Ammon's horn (tissue), 1 donor: ENCODE measurements at regions not wholly inside any gene's neighbourhood (a gene's known extent, or its start where the extent isn't known, plus 50 kb on each side); places are given as distances from the start of the nearest gene placed in this dataset.
A peak's percentile ranks its signal among the peaks of the same experiment; 100 is the strongest.

Experiments
- DNase-seq: peaks from one replicate; pipeline ENCODE4 v3.0.0-alpha.2; 2016; ENCODE audit warnings: low spot score

GRCh38 chr14:38762845-38763244, 340.2 kb downstream of the SEC23A start:
- DNase-seq: no peak

GRCh38 chr14:38762426-38762825, 340.6 kb downstream of the SEC23A start:
- no peak for DNase-seq

GRCh38 chr14:38761033-38761432, 342.0 kb downstream of the SEC23A start:
- DNase-seq: no peak

- no peak for DNase-seq
Observed at GRCh38 chr14:38758661-38759060, 344.4 kb downstream of the SEC23A start.

GRCh38 chr14:38755036-38755435, 348.0 kb downstream of the SEC23A start:
- no peak for DNase-seq

- DNase-seq: no peak
Observed at GRCh38 chr14:38752750-38753149, 350.3 kb downstream of the SEC23A start.

GRCh38 chr14:38752341-38752740, 350.7 kb downstream of the SEC23A start:
- no peak for DNase-seq

- no peak for DNase-seq
Observed at GRCh38 chr14:38751459-38751858, 351.6 kb downstream of the SEC23A start.

- DNase-seq: no peak
Observed at GRCh38 chr14:38749936-38750335, 353.1 kb downstream of the SEC23A start.

GRCh38 chr14:38745861-38746260, 357.2 kb downstream of the SEC23A start:
- DNase-seq: no peak

GRCh38 chr14:38743966-38744584, 359.0 kb downstream of the SEC23A start:
- no peak for DNase-seq

- no peak for DNase-seq
Observed at GRCh38 chr14:38737686-38738407, 365.2 kb downstream of the SEC23A start.

GRCh38 chr14:38735005-38735404, 368.0 kb downstream of the SEC23A start:
- DNase-seq: no peak

GRCh38 chr14:38731962-38732361, 371.1 kb downstream of the SEC23A start:
- no peak for DNase-seq

GRCh38 chr14:38730420-38730819, 372.6 kb downstream of the SEC23A start:
- no peak for DNase-seq

- DNase-seq: no peak
Observed at GRCh38 chr14:38727731-38728130, 375.3 kb downstream of the SEC23A start.

- no peak for DNase-seq
Observed at GRCh38 chr14:38724621-38725020, 378.4 kb downstream of the SEC23A start.

- DNase-seq: no peak
Observed at GRCh38 chr14:38723959-38724358, 379.1 kb downstream of the SEC23A start.

GRCh38 chr14:38723277-38723676, 379.8 kb downstream of the SEC23A start:
- no peak for DNase-seq

- peak; percentile 76 for DNase-seq
Observed at GRCh38 chr14:38721822-38722431, 381.1 kb downstream of the SEC23A start.

- DNase-seq: no peak
Observed at GRCh38 chr14:38718519-38718918, 384.5 kb downstream of the SEC23A start.

- peak; percentile 73 for DNase-seq
Observed at GRCh38 chr14:38716926-38717325, 386.1 kb downstream of the SEC23A start.

- DNase-seq: no peak
Observed at GRCh38 chr14:38710881-38711280, 392.2 kb downstream of the SEC23A start.
